ENCODE measurements at regions not wholly inside any gene's neighbourhood (a gene's known extent, or its start where the extent isn't known, plus 50 kb on each side); places are given as distances from the start of the nearest gene placed in this dataset.
"Not testable (repeated sequence)": the region's sequence is repeated elsewhere in the genome, so short reads cannot be mapped to it uniquely, and the experiment has no call there.

GRCh38 chr3:118495206-118495605 is 539.4 kb downstream of the IGSF11 start:
- intact Hi-C loops (cut with DNase I) = no loop called here
- no peak for ATAC-seq

GRCh38 chr3:118497274-118497673 is 537.4 kb downstream of the IGSF11 start:
- ATAC-seq = no peak
- DNase-seq (ENCODE audit: low spot score) = no peak
- intact Hi-C loops (cut with DNase I) = no loop called here

More at GRCh38 chr3:118495206-118495605, 539.4 kb downstream of the IGSF11 start:
- no peak for DNase-seq (ENCODE audit: low spot score)

DNA sequence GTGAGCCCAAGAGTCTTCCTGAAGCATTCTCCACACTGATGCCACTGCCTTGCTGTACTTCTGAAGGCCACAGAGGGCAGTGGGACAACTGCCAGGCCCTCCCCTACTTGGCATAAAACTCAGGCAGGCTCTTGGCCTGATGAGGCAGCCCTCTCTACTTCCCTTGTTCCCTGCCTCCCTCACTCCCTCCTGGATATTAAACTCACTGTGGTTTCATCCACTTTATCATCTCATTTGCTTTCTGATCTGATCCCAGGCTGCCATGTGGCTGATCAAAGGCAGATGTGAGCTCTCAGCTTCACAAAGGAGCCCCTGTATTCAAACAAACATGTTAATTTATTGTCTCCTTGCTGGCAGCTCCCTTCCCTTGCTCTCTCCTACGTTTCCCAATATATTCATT is 533.5 kb downstream of the IGSF11 start:
- intact Hi-C loops (cut with DNase I) = no loop called here
- ATAC-seq (peak; percentile 84), DNase-seq (ENCODE audit: low spot score) (peak; percentile 66)

GRCh38 chr3:118504906-118505305 is 529.7 kb downstream of the IGSF11 start:
- DNase-seq (ENCODE audit: low spot score) = no peak
- intact Hi-C loops (cut with DNase I) = no loop called here
- no peak for ATAC-seq

- no peak for ATAC-seq
- intact Hi-C loops (cut with DNase I) = no loop called here
Measured at GRCh38 chr3:118505784-118506183, 528.9 kb downstream of the IGSF11 start.

DNA sequence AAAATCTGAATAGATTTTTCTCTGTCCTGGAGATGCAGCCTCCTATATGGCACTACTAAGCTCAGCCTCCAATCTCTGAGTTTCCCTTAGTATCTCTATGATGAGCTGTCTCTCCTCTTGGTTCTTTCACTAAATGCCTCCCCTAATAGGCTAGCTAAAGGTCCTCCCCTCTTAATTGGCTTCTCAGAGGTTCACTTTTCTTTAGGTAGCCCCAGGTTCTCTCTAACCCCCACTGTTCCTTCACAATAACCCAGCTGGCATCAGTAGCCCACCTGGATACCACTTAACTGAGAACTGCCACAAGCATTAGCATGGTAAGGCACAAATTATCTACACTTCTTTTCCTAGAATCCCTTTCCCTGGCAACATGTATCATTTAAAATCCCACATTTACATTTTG is 523.2 kb downstream of the IGSF11 start:
- intact Hi-C loops (cut with DNase I) = no loop called here
- DNase-seq (ENCODE audit: low spot score) (no peak), ATAC-seq (no peak)

More at GRCh38 chr3:118505784-118506183, 528.9 kb downstream of the IGSF11 start:
- DNase-seq (ENCODE audit: low spot score) = no peak

DNA sequence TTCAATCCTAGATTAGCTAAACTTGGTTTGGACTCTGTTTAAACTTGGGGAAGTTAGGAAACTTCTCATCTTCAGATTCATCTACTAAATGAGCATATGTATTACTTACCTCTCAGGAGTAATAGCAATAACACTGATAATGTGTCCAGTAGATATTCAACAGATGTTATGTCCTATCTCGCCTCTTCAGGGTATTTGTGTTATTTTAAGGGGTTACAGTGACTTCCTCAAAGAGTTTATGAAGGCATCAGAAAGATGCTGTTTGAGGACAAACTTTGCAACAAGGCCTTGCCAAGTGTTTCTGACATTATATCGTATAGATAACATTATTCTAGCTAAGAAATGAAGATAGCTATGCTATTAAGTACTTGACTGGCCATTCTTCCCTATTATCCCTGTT is 522.3 kb downstream of the IGSF11 start:
- no peak for DNase-seq (ENCODE audit: low spot score)
- intact Hi-C loops (cut with DNase I) = no loop called here
- ATAC-seq = no peak

- intact Hi-C loops (cut with DNase I) = no loop called here
- DNase-seq (ENCODE audit: low spot score) (no peak), ATAC-seq (no peak)
Measured at GRCh38 chr3:118525077-118525476, 509.6 kb downstream of the IGSF11 start.

DNA sequence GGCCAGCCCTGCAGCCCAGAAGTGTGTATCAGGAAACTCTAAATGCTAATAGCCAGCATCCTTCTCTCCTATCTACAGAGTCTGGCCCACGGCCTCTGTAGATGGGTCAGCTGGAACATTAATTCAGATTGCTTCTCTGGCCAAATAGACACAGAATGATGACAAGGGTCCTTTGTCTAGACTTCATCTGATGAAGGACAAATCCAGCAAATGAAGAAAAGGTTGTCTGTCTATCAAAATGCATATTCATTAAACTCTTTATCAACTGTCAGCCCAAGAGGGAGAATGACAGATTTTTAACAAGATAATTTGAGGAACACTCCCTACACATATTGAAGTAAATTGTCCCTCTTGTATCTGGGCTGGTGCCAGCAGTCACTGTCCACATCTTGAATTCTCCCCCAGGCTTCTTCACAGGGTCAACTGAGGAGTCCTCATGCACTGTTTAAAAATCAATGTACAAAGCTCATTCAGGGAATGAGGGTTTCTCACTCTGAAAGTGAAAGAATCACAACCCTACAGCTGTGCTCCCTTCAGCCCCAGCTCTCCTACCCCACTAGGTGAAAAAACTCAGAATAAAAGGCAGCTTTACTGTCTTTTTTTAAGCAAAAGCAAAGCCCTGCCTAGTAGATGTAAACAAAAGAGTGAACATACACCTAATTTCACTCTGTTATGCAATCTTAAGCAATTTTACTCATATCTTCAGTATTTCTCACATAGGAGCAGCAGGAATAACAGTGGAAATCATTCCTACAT is 507.7 kb downstream of the IGSF11 start:
- intact Hi-C loops (cut with DNase I) = no loop called here
- no peak for DNase-seq (ENCODE audit: low spot score)
- no peak for ATAC-seq

DNA sequence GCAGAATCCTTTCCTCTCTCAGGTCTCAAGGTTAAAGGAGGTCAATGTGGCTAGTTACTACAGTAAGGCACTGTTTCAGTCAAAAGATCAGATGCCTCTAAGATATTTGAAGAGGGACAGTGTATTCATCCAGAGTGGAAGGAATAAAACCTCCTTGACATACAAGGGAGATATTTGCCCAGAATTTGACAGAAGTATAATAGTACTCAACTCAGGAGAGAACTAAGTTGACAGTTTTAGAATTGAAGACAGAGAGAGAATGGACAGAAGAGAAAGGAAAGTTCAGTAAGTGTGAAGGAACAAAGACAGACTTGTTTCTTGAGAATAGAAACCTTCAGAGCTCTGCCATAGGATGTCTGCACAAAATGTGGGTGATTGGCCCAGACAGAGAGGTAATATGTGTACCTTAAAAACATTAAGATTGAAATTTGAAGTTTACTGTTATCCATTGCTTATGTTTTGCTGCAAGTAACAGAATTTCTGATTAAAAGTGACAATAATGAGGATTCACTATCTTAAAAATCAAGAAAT is 507.1 kb downstream of the IGSF11 start:
- no peak for ATAC-seq
- intact Hi-C loops (cut with DNase I) = no loop called here
- DNase-seq (ENCODE audit: low spot score) = no peak

- intact Hi-C loops (cut with DNase I) = no loop called here
- ATAC-seq = no peak
Measured at GRCh38 chr3:118529554-118529953, 505.1 kb downstream of the IGSF11 start.

DNA sequence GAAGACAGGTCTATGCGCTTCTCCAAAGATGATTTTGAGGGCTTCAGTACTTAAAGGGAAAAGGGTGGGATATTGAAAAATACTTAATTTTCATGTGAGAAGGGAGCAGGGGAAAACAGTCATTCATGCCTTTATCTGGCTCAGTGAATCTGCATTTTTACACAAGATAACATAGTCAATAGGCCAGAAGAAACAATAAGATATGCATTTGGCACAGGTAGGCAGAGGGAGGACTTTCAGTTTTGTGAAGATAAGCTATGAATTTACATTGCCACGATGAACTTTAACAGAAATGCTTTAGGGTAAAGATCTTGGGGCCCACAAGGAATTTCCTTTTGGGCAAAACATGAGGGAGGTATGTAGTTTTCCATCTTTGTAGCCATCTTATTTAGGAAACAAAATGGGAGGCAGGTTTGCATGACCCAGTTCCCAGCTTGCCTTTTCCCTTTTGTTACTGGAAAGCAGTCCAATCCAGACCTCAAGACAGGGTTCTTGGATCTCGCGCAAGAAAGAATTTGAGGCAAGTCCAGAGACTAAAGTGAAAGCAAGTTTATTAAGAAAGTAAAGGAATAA is 504.2 kb downstream of the IGSF11 start:
- ATAC-seq (no peak), DNase-seq (ENCODE audit: low spot score) (no peak)
- intact Hi-C loops (cut with DNase I) = no loop called here

More at GRCh38 chr3:118529554-118529953, 505.1 kb downstream of the IGSF11 start:
- no peak for DNase-seq (ENCODE audit: low spot score)

DNA sequence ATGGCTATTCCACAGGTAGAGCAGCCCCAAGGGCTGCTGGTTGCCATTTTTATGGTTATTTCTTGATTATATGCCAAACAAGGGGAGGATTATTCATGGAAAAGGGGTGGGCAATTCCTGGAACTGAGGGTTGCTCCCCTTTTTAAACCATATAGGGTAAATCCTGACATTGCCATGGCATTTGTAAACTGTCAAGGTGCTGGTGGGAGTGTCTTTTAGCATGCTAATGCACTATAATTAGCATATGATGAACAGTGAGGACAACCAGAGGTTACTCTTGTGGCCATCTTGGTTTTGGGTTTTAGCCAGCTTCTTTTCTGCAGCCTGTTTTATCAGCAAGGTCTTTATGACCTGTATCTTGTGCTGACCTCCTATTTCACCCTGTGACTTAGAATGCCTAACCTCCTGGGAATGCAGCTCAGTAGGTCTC is 503.7 kb downstream of the IGSF11 start:
- intact Hi-C loops (cut with DNase I); DNase-seq (ENCODE audit: low spot score); ATAC-seq: not testable (repeated sequence)

DNA sequence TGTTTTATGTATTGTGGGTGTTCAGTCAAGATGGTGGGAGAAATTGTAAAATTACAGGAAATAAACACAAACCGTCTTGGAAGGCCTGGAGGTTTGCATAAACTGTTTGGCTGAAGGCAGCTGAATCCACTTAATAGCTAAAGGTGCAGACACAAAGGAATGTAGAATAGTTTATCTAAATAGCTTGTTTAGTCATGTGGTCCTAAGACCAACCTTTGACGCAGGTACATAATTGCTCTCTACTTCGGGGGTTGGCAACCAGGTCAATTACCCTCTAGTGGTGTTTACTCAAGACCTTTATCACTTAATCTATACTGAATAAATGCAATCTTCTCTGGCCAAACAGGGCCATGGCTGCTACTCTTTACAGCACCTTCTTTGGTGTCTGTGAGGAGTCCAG is 502.8 kb downstream of the IGSF11 start:
- intact Hi-C loops (cut with DNase I) = no loop called here
- no peak for ATAC-seq
- no peak for DNase-seq (ENCODE audit: low spot score)

GRCh38 chr3:118533676-118534075 is 501.0 kb downstream of the IGSF11 start:
- intact Hi-C loops (cut with DNase I) = no loop called here
- DNase-seq (ENCODE audit: low spot score) (no peak), ATAC-seq (no peak)

GRCh38 chr3:118534519-118534918 is 500.1 kb downstream of the IGSF11 start:
- DNase-seq (ENCODE audit: low spot score) (no peak), ATAC-seq (no peak)
- intact Hi-C loops (cut with DNase I) = no loop called here

DNA sequence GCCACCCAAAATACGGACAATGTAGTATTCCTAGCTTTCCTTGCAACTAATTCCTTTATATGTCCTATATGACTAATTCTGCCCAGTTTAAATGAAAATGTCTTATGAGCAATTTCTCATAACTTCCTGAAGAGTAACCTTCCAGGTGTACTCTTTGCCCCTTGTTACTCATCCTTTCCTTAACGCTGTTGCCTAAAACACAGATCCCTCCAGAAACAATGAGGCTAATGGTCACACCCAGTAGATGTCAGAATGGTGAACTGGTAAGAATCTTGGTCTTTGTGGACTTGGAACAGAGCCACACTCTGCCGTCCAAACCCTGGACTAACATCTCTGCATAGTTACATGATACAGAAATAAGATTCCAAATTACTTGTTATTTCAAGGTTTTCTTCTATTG is 497.9 kb downstream of the IGSF11 start:
- ATAC-seq (no peak), DNase-seq (ENCODE audit: low spot score) (no peak)
- intact Hi-C loops (cut with DNase I) = no loop called here

DNA sequence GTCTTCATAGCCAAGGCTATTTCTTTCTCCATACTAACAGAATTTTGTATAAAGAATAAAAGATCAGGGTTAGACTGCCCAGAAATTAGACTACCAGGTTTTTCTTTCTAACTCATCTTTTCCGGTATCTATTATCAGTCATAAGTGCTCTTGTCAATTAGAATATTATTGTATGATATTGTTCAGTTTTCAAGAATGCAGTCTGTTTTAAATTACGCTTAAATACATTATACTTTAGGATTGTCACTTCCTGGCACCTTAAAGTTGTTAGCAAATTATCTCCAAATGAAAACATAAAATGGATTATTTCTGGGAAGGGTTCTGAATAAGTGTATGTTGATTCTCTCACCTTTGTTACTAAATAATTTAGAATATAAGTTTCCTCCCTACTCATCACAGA is 497.2 kb downstream of the IGSF11 start:
- no peak for ATAC-seq
- intact Hi-C loops (cut with DNase I) = no loop called here

GRCh38 chr3:118538187-118538586 is 496.5 kb downstream of the IGSF11 start:
- intact Hi-C loops (cut with DNase I) = no loop called here
- no peak for ATAC-seq
- no peak for DNase-seq (ENCODE audit: low spot score)

More for the DNA sequence above, 497.2 kb downstream of the IGSF11 start:
- DNase-seq (ENCODE audit: low spot score) = no peak

DNA sequence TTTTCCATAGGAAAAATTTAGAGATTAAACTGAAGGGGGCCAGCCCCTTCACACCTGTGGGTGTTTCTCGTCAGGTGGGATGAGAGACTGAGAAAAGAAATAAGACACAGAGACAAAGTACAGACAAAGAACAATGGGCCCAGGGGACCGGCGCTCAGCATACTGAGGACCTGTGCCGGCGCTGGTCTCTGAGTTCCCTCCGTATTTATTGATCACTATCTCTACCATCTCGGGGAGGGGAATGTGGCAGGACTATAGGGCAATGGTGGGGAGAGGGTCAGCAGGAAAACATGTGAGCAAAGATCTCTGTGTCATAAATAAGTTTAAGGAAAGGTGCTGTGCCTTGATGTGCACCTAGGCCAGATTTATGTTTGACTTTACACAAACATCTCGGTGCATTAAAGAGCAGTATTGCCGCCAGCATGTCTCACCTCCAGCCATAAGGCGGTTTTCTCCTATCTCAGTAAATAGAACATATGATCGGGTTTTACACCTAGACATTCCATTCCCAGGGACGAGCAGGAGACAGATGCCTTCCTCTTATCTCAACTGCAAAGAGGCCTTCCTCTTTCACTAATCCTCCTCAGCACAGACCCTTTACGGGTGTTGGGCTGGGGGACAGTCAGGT is 494.7 kb downstream of the IGSF11 start:
- DNase-seq (ENCODE audit: low spot score); intact Hi-C loops (cut with DNase I); ATAC-seq: not testable (repeated sequence)

All from sciatic nerve (tissue), 2 donors.